ENCODE measurements at regions not wholly inside any gene's neighbourhood (a gene's known extent, or its start where the extent isn't known, plus 50 kb on each side); places are given as distances from the start of the nearest gene placed in this dataset.

GRCh38 chr5:152551061-152551460 lies 146.0 kb upstream of the NMUR2 start:
- TF ChIP-seq POLR2AphosphoS5 (IDR thresholded peaks at IDR 0.05; ENCODE audit: low read depth, low read length) (no peak), TAF1 (IDR thresholded peaks at IDR 0.05; ENCODE audit: borderline replicate concordance, low read depth, low read length) (no peak)
